HG02798 (cell line): ENCODE measurements at regions not wholly inside any gene's neighbourhood (a gene's known extent, or its start where the extent isn't known, plus 50 kb on each side); places are given as distances from the start of the nearest gene placed in this dataset.

Source experiments
- ATAC-seq: cut with Tn5 transposase; IDR thresholded peaks from one replicate; pipeline ENCODE4 v1.9.1; 2021; ENCODE audit warnings: mild to moderate bottlenecking; ENCODE audit not compliant: unreplicated experiment, poor library complexity

DNA sequence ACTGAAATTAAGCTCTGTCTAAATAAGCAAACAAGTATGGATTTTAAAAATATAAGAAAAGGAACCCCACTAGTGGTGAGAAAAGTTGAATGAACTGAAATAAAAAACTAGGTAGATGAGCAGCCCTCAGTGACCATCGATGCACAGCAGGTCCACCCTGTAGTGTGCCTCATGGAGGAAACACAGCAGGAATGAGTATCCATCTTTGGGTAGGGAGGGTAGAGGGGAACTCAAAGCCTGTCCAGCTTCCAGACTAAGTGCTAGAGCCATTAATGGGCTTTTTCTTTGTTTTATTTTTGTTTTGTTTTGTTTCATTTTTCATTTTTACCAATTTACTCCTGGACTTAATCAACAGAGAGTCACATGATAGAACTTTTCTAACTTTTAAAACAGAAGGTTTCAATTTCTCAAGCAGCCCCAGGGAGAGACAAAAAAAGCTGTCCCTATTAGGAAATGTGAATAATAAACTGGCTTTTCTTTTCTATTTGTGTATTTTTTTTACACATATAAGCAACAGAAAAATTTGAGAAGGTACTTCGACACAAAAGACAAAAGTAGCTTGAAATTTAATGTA, 700.6 kb downstream of the HACE1 start:
- ATAC-seq: no peak

DNA sequence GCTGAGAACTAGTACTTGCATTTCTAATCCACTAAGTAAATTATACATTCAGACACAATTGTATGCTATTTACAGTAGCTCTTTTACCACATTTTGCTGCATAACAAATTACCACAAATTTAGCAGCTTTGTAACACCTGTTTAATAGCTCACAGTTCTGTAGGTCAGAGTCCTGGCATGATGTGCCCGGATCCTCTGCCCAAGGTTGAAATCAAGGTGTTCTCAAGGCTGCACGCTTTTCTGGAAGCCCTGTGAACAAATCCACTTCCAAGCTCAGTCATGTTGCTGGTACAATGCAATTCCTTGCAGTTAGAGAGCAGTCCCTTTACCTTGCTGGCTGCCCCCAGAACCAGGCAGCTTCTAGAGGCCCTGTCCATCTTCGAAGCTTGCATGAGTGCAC, 716.0 kb downstream of the HACE1 start:
- ATAC-seq: no peak

DNA sequence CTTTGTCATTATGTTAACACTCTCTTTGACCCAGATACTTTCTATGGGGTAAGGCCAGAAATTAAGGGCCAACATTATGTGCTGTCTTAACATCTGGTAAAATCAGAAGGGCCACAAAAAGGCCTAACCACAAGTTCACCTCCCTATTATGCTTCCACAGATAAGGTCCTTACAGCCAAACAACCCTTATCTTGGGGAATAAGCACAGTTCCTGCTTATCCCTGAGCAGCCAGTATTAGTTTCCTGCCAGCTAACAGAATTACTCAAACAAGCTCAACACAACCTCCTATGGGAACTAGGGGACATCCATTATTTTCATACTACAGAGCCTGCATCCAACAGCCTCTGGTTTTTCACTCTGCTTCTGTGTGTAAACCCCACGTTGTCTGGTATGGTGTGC, 724.8 kb downstream of the HACE1 start:
- no peak for ATAC-seq

DNA sequence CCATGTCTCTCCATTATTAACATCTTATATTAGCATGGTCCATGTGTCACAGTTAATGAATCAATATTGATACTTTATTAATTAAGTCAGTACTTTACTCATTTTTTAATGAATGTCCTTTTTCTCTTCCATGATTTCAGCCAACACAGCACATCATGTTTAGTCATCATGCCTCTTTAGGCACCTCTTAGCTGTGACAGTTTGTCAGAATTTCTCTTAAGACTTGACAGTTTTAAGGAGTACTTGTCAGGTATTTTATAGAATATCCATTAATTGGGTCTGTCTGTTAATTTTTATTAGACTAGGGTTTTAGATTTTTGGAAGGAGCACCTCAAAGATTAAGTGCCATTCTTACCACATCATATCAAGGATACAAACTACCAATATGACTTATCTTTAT, 729.4 kb downstream of the HACE1 start:
- no peak for ATAC-seq

DNA sequence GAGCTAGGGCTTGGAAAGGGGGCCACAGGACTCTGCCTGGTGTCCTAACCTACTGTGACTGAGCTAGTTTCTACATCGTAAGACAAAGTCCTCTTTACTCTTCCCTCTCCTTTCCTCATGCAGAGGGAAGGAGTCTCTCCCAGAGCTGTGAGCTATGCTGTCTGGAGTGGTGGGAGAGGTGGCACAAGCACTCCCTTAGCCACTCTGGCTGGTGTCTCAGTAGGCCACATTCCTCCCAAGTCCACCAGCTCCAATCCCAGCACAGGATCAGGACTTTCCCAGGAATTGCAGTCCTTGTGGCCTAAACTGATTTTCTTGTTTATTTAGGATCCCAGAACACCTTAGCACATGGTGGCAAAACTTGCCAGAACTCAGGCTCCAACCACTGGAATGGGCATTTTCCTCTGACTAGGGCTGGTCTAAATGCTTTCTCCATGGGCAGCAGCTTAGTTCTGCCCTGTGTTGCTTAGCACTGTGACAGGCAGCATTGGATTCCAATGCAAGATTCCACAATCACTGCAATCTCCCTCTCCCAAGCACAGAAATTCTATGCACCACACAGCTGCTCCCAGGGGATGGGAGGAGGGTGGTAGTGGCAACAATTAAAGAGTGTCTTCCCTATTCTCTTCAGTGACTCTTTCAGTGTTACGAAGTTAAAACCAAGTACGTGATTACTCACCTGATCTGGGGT, 733.3 kb downstream of the HACE1 start:
- ATAC-seq: no peak

DNA sequence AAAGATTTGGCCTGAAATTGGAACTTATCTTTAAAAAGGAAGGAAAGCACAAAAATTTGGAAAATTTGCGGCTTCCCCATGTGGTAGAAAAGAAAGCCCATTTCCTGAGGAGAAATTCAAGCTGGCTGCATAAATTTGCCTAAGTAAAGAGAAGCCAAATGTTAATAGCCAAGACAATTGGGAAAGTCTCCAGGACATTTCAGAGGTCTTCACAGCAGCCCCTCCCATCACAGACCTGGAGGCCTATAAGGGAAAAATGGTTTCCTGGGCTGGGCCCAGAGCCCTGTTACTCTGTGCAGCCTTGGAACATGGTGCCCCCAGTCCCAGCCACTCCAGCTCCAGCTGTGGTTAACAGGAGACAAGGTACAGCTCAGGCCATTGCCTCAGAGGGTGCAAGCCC, 736.5 kb downstream of the HACE1 start:
- no peak for ATAC-seq

DNA sequence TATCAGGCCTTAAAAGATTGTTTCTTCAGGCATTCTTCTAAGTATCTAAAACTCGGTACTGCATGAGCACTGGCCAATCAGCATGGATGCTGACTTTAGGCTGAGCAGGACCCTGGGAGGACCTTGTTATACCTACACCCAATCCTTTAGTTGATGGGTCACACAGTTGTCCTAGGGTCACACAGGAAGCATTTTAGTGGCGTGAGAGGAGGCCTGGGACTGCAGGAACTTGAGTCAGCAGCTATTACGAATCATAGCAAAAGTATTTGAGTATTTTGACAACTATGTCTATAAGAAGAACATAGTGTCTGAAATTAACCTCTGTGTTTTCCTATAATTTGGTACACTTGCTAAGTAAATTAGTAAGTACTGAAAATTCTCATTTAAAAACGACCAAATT, 741.4 kb downstream of the HACE1 start:
- no peak for ATAC-seq

DNA sequence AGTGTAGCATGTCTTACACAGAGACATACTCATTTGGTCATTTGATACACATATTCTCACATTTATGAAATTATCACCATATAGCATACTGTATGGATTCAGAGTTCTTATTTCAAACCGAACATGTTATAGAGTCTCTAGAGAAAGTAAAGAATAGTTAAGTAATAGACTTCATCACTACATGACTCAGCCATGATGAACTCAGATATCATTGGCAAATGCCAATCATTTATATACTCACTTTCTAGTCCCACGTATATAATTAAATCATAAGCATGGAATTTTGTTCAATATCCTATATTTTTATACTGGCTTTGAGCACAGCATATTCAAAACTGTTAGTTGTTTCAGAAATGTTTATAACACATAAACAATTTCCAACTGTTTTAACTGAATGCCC, 749.9 kb downstream of the HACE1 start:
- no peak for ATAC-seq

DNA sequence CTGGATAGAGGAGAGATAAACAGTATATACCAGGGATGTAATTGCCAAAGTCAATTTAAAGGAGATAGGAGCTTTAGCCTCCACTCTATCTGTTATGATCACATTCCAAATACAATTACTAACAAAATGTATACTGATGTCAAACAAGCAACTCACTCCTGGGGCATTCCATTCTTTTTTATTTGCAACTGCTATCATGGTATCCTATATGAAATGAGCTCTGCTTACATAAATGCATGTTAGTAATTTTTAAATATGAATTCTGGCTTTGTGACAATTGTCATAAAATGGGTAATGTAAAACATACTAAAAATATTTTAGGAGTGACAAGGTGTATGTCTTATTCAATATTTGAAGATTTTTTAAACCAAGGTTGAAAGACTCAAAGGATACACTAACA, 751.1 kb downstream of the HACE1 start:
- ATAC-seq: no peak

DNA sequence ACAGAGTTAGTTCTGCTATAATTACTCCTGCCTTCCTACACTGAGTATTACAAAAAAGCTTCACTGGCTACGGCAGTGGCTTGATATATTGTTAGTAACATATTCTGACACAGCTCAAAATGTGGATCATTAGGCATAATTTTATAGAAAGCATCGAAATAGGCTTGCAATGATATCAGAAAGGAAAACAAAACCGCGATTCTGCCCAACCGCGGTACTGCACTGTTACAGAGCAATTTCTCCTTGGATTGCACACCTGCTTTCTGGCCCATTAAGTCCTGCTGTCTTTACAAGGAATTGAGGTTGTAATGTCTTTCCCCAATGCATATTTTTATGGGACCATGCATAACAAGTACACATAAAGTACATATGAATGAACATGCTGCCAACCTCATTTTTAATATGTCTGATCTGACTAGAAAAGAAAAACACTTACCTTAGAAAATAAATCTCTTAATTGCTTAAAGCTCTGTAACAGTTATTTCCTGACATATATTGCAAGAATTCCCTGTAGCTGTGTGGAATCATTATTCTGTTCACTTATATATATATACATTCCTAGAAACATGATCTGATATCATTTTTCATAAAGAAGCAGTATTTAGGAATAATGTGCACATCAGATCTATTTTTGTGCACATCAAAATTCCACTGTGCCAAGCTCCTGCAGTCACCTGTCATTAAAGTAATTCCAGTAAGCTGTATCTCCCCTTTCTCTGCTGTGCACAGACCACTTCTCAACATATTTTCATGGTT, 763.9 kb downstream of the HACE1 start:
- no peak for ATAC-seq

DNA sequence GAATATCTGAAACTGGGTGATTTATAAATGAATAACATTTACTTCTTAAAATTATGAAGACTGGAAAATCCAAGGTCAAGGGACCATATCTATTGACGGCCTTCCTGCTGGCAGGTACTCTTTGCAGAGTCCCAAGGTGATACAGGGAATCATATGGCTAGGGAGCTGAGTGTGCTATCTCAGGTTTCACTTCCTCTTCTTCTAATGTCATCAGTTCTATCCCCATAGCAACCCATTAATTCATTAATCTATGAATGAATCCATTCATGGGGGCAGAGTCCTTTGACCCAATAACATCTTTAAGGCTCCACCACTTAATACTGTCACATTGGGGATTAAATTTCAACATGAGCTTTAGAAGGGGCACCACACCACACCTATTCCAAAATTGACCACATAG, 772.0 kb downstream of the HACE1 start:
- no peak for ATAC-seq

DNA sequence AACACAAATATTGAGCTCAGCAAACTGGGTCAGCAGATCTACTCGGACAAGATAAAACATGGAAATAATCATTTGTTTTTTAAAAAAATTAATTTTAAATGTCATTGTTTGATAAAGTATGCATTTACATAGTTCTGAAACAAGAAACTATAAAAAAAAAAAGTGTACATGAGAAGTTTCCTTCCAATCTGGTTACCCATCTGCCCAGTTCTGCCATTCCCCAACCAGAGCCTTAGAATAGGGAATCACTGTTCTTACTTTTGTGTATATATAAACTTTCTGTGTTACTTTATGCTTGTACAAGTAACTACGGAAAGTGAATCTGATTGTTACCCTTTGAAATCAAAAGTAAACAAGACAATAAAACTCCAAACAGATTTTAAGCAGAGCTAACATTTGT, 791.4 kb downstream of the HACE1 start:
- ATAC-seq: no peak

DNA sequence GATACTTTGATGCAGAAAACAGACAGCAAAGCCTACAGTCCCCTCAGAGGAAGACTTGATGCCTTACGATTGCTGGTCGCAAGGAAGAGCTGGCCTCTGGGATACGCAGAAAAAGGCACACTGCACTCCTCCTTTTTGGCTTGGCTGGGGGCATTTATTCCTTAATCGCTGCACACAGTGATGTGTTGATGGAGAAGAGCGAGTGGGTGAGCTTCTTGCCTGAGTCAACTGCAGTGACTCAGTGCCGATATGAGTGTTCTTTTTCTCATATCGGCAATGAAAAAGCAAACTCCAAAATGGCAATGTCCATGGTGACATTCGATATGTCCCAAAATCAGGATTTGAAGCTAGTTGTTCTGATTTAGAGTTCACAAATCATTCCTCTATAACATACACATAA, 794.8 kb downstream of the HACE1 start:
- no peak for ATAC-seq

DNA sequence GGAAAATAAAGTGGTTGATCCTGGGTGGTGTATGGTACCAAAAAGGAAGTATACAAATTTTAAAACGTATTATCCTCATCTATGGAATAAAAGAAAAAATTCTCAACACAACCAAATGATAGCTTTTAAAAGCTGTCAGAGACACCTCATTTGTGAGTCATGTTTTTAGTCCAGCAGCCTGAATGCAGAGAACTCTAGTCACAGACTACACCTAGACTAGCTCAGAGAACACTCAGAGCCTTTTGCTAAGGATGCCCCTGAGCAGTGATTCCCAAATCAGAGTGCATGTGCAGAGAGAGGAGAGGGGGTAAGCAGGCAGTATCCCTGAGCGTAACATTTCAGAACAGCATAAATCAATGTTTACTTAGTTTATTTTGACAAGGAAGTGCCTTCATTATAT, 809.3 kb downstream of the HACE1 start:
- ATAC-seq: no peak

DNA sequence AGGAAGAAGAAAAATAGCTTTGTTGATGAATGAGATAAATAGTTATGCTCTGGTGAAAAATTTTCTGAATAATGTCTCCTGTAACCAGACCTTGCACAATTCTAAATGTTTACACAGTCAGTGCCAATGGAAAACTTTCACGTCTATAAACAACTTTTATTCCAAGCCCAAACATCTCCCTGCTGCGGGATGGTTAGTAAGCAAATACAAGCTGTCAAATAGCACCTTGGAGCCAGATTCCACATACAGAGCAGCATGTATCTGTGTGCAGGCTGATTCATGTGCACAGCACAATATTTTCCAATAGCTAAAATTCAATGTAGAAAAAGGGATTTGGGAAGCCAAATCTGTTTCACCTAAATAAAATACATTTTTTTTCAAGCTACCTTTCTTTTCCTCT, 813.3 kb downstream of the HACE1 start:
- no peak for ATAC-seq

DNA sequence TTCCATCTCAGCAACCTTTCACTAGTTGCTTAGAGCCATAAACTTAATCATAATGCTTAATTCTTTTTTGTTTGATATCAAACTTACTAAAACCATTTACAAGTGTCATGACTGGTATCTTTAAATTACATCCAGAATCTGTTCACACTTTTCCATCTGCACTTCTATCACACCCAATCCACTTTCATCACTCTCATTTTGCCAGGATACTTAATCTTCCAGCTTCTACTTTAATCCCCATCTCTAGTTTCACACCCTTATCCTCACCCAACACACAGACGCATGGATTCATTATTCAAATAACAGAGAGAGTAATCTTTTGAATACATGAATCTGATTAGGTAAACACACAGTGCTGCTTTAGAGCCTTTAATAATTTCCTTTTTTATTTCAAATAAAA, 828.4 kb downstream of the HACE1 start:
- no peak for ATAC-seq

DNA sequence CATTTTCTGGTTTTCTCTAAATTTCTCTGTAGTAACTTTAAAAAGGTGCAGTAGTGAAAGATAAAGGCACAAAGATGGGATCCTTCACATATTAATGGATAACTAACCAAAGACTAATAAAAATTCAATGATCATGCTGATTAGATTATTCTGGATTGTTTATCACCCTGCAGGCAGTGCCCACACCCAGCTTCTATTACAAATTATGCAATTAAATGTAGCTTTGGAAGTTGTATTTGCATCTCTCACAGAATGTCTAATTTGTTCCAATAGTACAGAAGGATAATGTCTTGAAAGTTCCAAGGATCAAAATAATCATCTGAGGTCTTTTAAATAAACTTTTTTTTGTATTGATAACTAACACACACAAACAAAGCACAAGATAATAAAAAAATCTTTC, 837.6 kb downstream of the HACE1 start:
- ATAC-seq: no peak

DNA sequence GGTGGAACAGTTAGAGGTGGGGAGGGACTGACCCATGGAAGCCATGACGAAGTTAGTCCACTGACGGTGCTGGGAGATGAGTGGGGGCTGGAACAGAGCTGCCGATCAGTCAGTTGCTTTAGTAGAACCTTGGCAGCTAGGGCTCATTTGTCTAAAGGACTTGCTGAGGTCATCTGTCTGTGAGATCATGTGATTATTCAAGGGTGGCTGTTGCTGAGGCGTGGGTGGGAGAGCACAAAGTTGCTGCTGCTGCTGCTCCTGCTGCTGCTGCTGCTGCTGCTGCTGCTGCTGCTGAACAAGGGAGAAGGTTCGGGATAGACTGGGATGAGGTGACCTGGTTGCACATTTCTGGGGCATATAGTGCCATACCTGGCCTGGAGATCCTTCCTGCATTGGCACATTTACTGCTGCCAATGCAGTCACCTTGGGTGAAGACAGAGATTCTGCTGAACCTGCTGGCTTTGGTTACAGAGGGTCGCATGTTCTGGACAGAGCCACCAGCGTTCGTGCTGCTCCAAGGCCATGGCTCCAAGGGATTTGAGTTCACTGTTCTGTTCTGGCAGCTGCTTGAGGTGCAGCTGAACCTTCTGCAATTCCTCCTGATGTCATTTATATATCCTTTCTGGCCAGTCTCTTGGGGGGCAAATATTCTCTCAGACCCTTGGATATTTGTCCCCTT, 840.5 kb downstream of the HACE1 start:
- ATAC-seq: no peak

DNA sequence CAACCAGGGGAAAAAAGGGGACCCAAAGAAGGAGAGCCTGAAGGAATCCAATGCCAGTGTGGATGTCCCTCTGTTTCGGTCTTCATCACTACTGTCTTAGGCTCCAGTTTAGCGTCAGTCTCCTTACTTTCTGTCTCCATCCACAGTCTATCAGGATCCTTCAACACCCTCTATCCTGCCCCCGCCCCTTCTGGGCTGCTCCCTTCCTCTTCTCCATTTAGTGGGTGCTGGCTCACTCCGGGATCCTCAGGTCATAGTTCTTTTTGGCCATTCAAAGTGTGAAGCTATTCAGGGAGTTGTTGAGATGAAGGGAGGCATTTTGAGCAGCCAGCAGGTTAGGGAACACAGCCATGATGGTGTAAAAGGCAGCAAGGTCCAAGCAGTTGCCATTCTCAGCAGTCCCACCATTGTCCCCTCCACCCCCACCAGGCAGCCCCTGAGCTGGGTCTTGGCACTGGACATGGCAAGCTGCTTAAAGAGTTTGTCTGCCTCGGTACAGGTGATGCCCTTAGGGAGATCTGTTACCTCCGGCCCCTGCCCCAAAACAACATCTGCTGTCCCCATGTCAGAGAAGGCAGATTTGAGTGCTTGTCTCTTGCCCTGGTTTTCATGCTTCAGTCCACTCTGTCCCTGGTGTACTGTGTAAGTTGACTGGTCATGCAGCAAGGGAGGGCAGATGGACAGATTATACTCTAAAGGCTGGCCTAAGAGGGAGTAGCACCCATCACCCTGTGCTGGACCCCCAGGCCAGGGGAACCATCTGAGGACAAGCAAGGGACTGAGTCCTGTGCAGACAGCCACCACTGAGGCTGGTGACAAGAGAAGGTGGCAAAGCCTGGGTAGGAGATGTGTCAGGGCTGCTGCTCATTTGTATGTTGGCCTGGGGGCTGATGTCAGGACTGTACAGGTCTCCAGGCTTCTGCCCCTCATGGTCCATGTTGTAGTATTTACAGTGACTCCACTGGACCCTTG, 842.0 kb downstream of the HACE1 start:
- ATAC-seq: no peak
